HepG2 (cell line): ENCODE measurements at regions not wholly inside any gene's neighbourhood (a gene's known extent, or its start where the extent isn't known, plus 50 kb on each side); places are given as distances from the start of the nearest gene placed in this dataset.

Experiments used
- ATAC-seq: fragments of 200-7000 bp; cut with Tn5 transposase; 3 replicates; pipeline ENCODE4 v1.9.1; 2020; ENCODE audit warnings: mild to moderate bottlenecking, moderate library complexity
- BruUV-seq: library from RNA; stranded (reverse); fragments of 400-500 nt; replicated peaks from 2 replicates; lab custom pipeline; 2021; lab: Mats Ljungman, UMichigan
- CTCF ChIA-PET: fragments of 300-600 bp; formaldehyde crosslinking; extraction: SDS; loops from one replicate; lab custom pipeline; 2021; ENCODE audit warnings: low total read pairs, inconsistent platforms, low intra/inter-chr PET ratio; lab: Yijun Ruan, JAX
- POLR2A ChIA-PET: fragments of 350-600 bp; sonication (Branson Sonifier 250); formaldehyde crosslinking; loops from one replicate; lab custom pipeline; 2020; ENCODE audit warnings: antibody characterized with exemption, inconsistent platforms; lab: Yijun Ruan, JAX
- DNase-seq: peaks from one replicate; pipeline ENCODE4 v3.0.0-alpha.2; 2015; ENCODE audit warnings: low spot score
- FAIRE-seq: peaks from 3 replicates; lab custom pipeline; 2011; peaks lifted over from hg19 to GRCh38; lab: Jason Lieb, UNC
- H2AFZ ChIP-seq: one replicate; pipeline ENCODE4 v1.6.1; 2011; ENCODE audit warnings: low read length, inconsistent platforms
- H3K27ac ChIP-seq: fragments of 300-600 bp; 3 replicates; pipeline ENCODE4 v1.8.0; 2011; ENCODE audit warnings: mixed run types, mild to moderate bottlenecking, mixed read lengths, low read length, inconsistent platforms; ENCODE audit not compliant: insufficient read depth; ENCODE audit errors: extremely low read length
- H3K27me3 ChIP-seq, 2 experiments: fragments of 200-600 bp in 1 of 2; 2 replicates in 1 of 2; 3 replicates in 1 of 2; pipeline versions ENCODE4 v1.6.0 to v1.8.0; 2011; ENCODE audit warnings: low read length in 2 of 2, mild to moderate bottlenecking in 2 of 2, moderate library complexity in 2 of 2, inconsistent platforms in 1 of 2; ENCODE audit not compliant: insufficient read depth in 2 of 2, control insufficient read depth in 1 of 2
- H3K36me3 ChIP-seq, 2 experiments: fragments of 200-600 bp in 1 of 2; replicated peaks in 1 of 2; 2 replicates in 1 of 2; 3 replicates in 1 of 2; pipeline versions ENCODE4 v1.5.1 to v1.8.0; 2011; ENCODE audit warnings: low read length in 2 of 2, inconsistent platforms in 1 of 2; ENCODE audit not compliant: insufficient read depth in 2 of 2, control insufficient read depth in 1 of 2
- H3K4me1 ChIP-seq: 2 replicates; pipeline ENCODE4 v1.5.1; 2012; ENCODE audit warnings: low read length, inconsistent platforms; ENCODE audit not compliant: insufficient read depth
- H3K4me2 ChIP-seq: 2 replicates; pipeline ENCODE4 v1.6.0; 2011; ENCODE audit warnings: low read depth, low read length, inconsistent platforms
- H3K4me3 ChIP-seq, 3 experiments: fragments of 200-600 bp in 1 of 3; sonication (generic), shearing (Covaris generic) in 1 of 3; replicated peaks in 1 of 3; 2 replicates each; pipeline ENCODE4 v1.5.1; 2011 to 2016; ENCODE audit warnings: low read length in 3 of 3, inconsistent platforms in 2 of 3, low read depth in 2 of 3, mild to moderate bottlenecking in 2 of 3, control low read depth in 1 of 3, mixed read lengths in 1 of 3; ENCODE audit not compliant: insufficient read depth in 1 of 3
- H3K79me2 ChIP-seq: one replicate; pipeline ENCODE4 v1.6.1; 2011; ENCODE audit warnings: low read length, inconsistent platforms; ENCODE audit not compliant: insufficient read depth
- H3K9ac ChIP-seq: 2 replicates; pipeline ENCODE4 v1.6.0; 2011; ENCODE audit warnings: mild to moderate bottlenecking, low read depth, low read length, inconsistent platforms; ENCODE audit not compliant: insufficient read depth
- H3K9me3 ChIP-seq: 2 replicates; pipeline ENCODE4 v1.5.1; 2012; ENCODE audit warnings: mild to moderate bottlenecking, low read length
- H4K20me1 ChIP-seq: 2 replicates; pipeline ENCODE4 v1.6.0; 2011; ENCODE audit warnings: inconsistent platforms, mild to moderate bottlenecking, low read length, moderate library complexity; ENCODE audit not compliant: insufficient read depth
- AHR ChIP-seq: IDR thresholded peaks from 2 replicates; pipeline ENCODE4 v1.6.1; 2018; ENCODE audit warnings: missing genetic modification reagents, missing compliant biosample characterization
- ARID2 ChIP-seq: sonication (generic); formaldehyde crosslinking; IDR thresholded peaks from 2 replicates; pipeline ENCODE4 v1.8.1; 2022; ENCODE audit warnings: mild to moderate bottlenecking, missing genetic modification reagents, borderline replicate concordance
- FOSL2 ChIP-seq: sonication (generic); formaldehyde crosslinking; IDR thresholded peaks from 2 replicates; pipeline ENCODE4 v1.4.0; 2020; ENCODE audit warnings: missing genetic modification reagents
- HES4 ChIP-seq: sonication (generic); formaldehyde crosslinking; IDR thresholded peaks from 2 replicates; pipeline ENCODE4 v1.9.0; 2021; ENCODE audit warnings: mild to moderate bottlenecking, missing genetic modification reagents, borderline replicate concordance
- IKZF4 ChIP-seq: sonication (generic); formaldehyde crosslinking; IDR thresholded peaks from 2 replicates; pipeline ENCODE4 v1.5.1; 2020; ENCODE audit warnings: borderline replicate concordance, mild to moderate bottlenecking, low read depth, missing genetic modification reagents; ENCODE audit errors: not compliant biosample characterization
- RNF219 ChIP-seq: sonication (generic); formaldehyde crosslinking; IDR thresholded peaks from 2 replicates; pipeline ENCODE4 v1.5.0; 2020; ENCODE audit warnings: mild to moderate bottlenecking, missing genetic modification reagents
- SUZ12 ChIP-seq: fragments of 150-350 bp; IDR thresholded peaks from 2 replicates; pipeline ENCODE4 v1.6.1; 2014; ENCODE audit warnings: low read depth, low read length
- ZBTB3 ChIP-seq: sonication (generic); formaldehyde crosslinking; IDR thresholded peaks from 2 replicates; pipeline ENCODE4 v1.4.0; 2020; ENCODE audit warnings: low read depth, mild to moderate bottlenecking, moderate library complexity, missing genetic modification reagents, borderline replicate concordance
- ZBTB7B ChIP-seq: sonication (generic); formaldehyde crosslinking; IDR thresholded peaks from 2 replicates; pipeline ENCODE4 v1.4.0; 2020; ENCODE audit warnings: missing genetic modification reagents
- ZFP36L2 ChIP-seq: sonication (generic); formaldehyde crosslinking; IDR thresholded peaks from 2 replicates; pipeline ENCODE4 v1.4.0; 2020; ENCODE audit warnings: missing genetic modification reagents
- ZNF512B ChIP-seq: sonication (generic); formaldehyde crosslinking; IDR thresholded peaks from 2 replicates; pipeline ENCODE4 v1.5.1; 2020; ENCODE audit warnings: missing genetic modification reagents, mild to moderate bottlenecking, borderline replicate concordance
- ZNF691 ChIP-seq: sonication (generic); formaldehyde crosslinking; IDR thresholded peaks from 2 replicates; pipeline ENCODE4 v1.4.0; 2020; ENCODE audit warnings: missing genetic modification reagents, low read depth, mild to moderate bottlenecking, borderline replicate concordance
- WGBS: methylation state at CpG from one replicate; pipeline ENCODE4 v1.1.6; 2017; ENCODE audit warnings: low lambda C conversion rate; 5-methylcytosine and 5-hydroxymethylcytosine counted together
- in situ Hi-C: cut with HindIII; loops from 2 replicates; pipeline ENCODE4 v1.10.0; 2017; ENCODE audit warnings: low pct_unique_long_range_greater_than_20kb; ENCODE audit not compliant: extremely low pct_ligation_motif_present
- intact Hi-C: fragments of 100-400 bp; cut with micrococcal nuclease; formaldehyde crosslinking; loops from one replicate; pipeline ENCODE4 v1.10.0; 2022; ENCODE audit not compliant: unreplicated experiment

- no peak for FAIRE-seq
- Histone ChIP-seq H3K9ac (no peak overlapping the region), H4K20me1 (no peaks in the 10 kb centered on the region), H3K27ac (no peak overlapping the region), H3K27me3 (no peaks in the 10 kb centered on the region), H3K4me3 (no peak overlapping the region), H3K79me2 (no peaks in the 10 kb centered on the region), H2AFZ (no peak overlapping the region), H3K4me1 (no peaks in the 10 kb centered on the region), H3K4me2 (no peak overlapping the region), H3K9me3 (peaks cover 6% of the 10 kb centered on the region; the same call in 1 of the 2 replicates), H3K36me3 (no peaks in the 10 kb centered on the region)
- intact Hi-C loops (no loop called here), in situ Hi-C loops (no loop called here)
- POLR2A ChIA-PET, result no interaction called here
- DNase-seq, result no peak
- BruUV-seq, result no TSS peak
- CTCF ChIA-PET, result no interaction called here
- ATAC-seq, result no peak
- WGBS, result 47% methylated on average over 9 of the region's 9 CpGs
- TF ChIP-seq HES4 (CRISPR knock-in tag), result no peak
- no peak for TF ChIP-seq ZBTB3 (CRISPR knock-in tag)
- no peak for TF ChIP-seq ZNF512B (CRISPR knock-in tag)
- no peak for TF ChIP-seq ZFP36L2 (CRISPR knock-in tag)
- TF ChIP-seq IKZF4 (CRISPR knock-in tag), result no peak
- no peak for TF ChIP-seq SUZ12
- TF ChIP-seq ARID2 (CRISPR knock-in tag), result no peak
- no peak for TF ChIP-seq RNF219 (CRISPR knock-in tag)
- TF ChIP-seq ZBTB7B, result no peak
- no peak for TF ChIP-seq AHR (CRISPR knock-in tag)
- no peak for TF ChIP-seq FOSL2 (CRISPR knock-in tag)
- TF ChIP-seq ZNF691 (CRISPR knock-in tag), result no peak
Observed at GRCh38 chr20:30505566-30505965, 751.9 kb upstream of the DEFB115 start.
